ENCODE measurements at regions not wholly inside any gene's neighbourhood (a gene's known extent, or its start where the extent isn't known, plus 50 kb on each side); places are given as distances from the start of the nearest gene placed in this dataset.

GRCh38 chr5:68447136-68447929 lies 231.8 kb downstream of the PIK3R1 start:
- TF ChIP-seq CTCF (IDR thresholded peaks at IDR 0.05), result no peak
- no peak for TF ChIP-seq POLR2A (IDR thresholded peaks at IDR 0.05)

All from lower leg skin (tissue), 3 donors.